ENCODE measurements at regions not wholly inside any gene's neighbourhood (a gene's known extent, or its start where the extent isn't known, plus 50 kb on each side); places are given as distances from the start of the nearest gene placed in this dataset.
"Not testable (repeated sequence)": the region's sequence is repeated elsewhere in the genome, so short reads cannot be mapped to it uniquely, and the experiment has no call there.

GRCh38 chr14:43640718-43641267 is 866.3 kb downstream of the FSCB start:
- FAIRE-seq (no peak), DNase-seq (ENCODE audit: insufficient read length, low spot score) (no peak)

DNA sequence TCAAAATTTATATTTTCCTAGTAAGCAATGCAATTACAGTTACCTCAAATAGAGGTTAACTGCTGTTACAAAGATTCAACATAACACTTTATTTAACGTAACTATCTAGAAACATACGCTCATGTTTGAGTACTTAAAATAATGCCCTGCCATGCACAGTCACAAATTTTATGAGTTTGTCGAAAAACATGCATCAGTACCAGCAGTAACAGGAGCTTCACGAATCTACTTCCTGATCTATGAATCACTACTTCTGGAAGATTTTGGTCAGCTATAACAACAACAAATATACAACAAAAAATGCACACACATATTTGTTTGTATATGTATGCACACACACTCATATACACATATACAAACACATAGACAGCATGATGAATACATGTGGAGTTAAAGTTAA is 881.8 kb downstream of the FSCB start:
- no peak for FAIRE-seq
- DNase-seq (ENCODE audit: insufficient read length, low spot score), result no peak

- DNase-seq (ENCODE audit: insufficient read length, low spot score), result no peak
- FAIRE-seq, result no peak
These were observed 885.8 kb downstream of the FSCB start for GRCh38 chr14:43621282-43621681.

DNA sequence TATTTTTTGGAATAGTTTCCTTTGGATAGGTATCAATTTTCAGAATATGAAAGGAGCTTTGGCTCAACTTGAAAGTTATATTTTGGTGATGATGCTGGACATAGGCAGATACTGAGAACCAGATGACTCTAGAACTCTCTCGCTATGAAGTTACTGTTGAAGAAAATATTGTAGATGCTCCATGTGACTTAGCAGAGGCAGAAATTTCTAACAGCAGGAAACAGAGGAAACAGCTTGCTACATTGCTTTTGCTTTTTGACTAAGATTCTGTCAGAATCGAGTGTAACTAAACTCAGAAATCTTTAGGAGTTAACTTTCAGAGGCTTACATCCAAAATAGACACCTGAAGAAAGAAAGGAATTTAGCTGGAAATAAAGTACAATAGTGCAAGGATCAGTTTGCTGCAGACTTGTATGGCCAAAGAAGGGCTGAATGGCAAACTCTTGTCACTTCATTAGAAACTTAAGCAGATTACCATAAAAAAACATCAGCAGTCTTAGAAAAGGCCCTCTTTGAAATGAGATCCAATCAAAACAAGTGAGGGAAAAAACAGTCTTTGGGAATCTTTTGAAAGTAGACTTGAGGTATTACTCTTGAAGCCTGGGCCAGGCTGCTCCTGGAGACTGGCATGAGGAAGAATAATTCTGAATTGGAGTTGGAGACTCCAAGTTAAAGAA is 911.8 kb downstream of the FSCB start:
- FAIRE-seq, result no peak
- DNase-seq (ENCODE audit: insufficient read length, low spot score), result no peak

- DNase-seq (ENCODE audit: insufficient read length, low spot score) (no peak), FAIRE-seq (no peak)
These were observed 915.3 kb downstream of the FSCB start for GRCh38 chr14:43591776-43592175.

GRCh38 chr14:43587183-43587582 is 919.9 kb downstream of the FSCB start:
- no peak for FAIRE-seq
- no peak for DNase-seq (ENCODE audit: insufficient read length, low spot score)

DNA sequence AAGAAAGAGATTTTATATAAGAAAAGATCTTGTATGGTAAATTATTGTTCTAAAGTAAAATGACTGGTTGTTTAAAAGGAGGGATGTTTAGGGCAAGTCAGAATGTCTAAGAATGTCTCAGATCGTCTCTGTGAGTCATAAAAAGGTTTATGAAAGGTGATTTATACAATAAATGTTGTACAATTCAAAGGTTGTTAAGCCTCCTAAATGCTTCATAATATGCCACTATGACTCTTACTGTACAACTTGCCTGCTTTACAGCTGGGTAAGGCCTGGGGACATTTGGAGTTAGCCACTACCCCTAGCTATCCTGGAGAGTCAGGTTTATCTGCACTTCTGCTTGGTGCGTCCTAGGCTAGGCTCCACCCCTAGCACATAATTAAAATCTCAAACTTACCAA is 927.4 kb downstream of the FSCB start:
- no peak for DNase-seq (ENCODE audit: insufficient read length, low spot score)
- FAIRE-seq, result no peak

GRCh38 chr14:43568022-43568421 is 939.1 kb downstream of the FSCB start:
- no peak for FAIRE-seq
- no peak for DNase-seq (ENCODE audit: insufficient read length, low spot score)

DNA sequence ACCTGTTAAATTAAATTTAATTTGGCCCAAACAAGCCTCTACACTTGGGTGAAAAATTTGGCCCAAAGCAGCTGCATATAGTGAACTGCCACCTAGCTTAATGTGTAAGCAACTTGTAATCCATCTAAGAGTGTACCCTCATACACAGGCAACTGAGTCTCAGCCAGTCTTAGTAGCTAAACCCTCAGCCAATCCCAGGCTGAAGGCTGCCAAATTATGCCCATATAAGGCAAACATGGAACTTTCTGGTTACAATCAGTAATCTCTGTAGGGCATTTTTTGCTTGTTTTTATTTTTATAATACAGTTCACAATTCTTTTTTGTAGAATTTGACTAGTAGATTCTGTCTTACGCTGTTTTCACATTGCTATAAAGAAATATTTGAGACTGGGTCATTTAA is 958.7 kb downstream of the FSCB start:
- DNase-seq (ENCODE audit: insufficient read length, low spot score) (no peak), FAIRE-seq (no peak)

GRCh38 chr14:43547596-43547995 is 959.5 kb downstream of the FSCB start:
- FAIRE-seq; DNase-seq (ENCODE audit: insufficient read length, low spot score): not testable (repeated sequence)

GRCh38 chr14:43541356-43541755 is 965.7 kb downstream of the FSCB start:
- DNase-seq (ENCODE audit: insufficient read length, low spot score) (no peak), FAIRE-seq (no peak)

DNA sequence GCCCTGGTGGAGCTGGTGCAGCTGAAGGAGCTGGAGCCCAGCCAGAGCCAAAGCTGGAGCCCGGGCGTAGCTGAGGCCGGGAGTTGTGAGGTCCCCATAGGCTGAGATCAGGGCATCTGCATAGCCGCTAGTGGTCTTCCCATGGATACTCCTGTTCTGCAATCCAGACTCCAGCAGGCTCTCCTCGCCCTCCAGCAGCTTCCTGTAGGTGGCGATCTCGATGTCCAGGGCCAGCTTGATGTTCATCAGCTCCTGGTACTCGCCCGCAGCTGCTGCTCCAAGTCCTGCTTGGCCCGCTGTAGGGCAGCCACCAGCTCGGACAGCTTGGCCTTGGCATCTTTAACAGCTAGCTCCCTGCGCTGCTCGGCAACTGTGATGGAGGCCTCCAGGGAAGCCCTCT is 966.1 kb downstream of the FSCB start:
- DNase-seq (ENCODE audit: insufficient read length, low spot score) (no peak), FAIRE-seq (no peak)

GRCh38 chr14:43539210-43539609 is 967.9 kb downstream of the FSCB start:
- FAIRE-seq, result no peak
- DNase-seq (ENCODE audit: insufficient read length, low spot score), result peak; percentile 3

GRCh38 chr14:43535231-43535838 is 971.7 kb downstream of the FSCB start:
- DNase-seq (ENCODE audit: insufficient read length, low spot score), result no peak

DNA sequence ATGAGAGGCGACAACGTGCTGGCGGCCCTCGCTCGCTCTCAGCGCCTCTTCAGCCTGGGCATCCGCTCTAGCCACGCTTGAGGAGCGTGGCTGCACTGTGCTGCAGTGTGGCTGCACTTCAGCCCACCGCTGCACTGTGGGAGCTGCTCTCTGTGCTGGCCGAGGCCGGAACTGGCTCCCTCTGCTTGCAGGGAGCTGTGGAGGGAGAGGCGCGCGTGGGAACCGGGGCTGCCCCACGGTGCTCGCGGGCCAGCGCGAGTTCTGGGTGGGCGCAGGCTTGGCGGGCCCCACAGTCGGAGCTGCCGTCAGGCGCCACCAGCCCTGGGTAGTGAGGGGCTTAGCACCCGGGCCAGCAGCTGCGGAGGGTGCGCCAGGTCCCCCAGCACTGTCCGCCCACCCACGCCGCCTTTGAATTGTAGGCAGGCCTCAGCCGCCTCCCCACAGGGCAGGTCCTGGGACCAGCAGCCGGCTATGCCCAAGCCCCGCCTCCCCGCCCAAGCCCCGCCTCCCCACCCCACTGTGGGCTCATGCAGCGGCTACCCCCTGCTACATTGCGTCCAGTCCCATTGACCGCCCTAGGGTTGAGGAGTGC is 974.2 kb downstream of the FSCB start:
- no peak for FAIRE-seq
- no peak for DNase-seq (ENCODE audit: insufficient read length, low spot score)

More at GRCh38 chr14:43535231-43535838, 971.7 kb downstream of the FSCB start:
- no peak for FAIRE-seq

DNA sequence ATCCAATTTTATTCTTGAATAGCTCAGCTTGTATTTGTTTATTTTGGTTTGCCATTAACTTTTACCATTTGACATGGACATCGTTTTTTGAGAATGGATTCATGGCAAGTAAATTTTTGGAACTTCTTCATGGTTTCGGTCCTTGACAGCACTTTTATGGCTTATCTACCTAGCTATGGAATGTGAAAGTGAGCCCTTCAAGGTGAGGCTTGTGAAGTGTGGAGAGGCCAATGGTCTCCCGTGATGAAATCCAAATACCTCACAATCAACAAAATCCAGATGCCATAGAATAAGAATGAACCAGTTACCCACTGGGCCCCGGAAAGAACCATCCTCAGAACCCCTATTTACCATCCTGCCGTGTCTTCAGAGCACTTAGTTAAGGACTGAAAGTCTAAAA is 978.8 kb downstream of the FSCB start:
- DNase-seq (ENCODE audit: insufficient read length, low spot score) (no peak), FAIRE-seq (no peak)

- DNase-seq (ENCODE audit: insufficient read length, low spot score), result no peak
- no peak for FAIRE-seq
These were observed 981.4 kb downstream of the FSCB start for GRCh38 chr14:43525658-43526057.

GRCh38 chr14:43522901-43523300 is 984.2 kb downstream of the FSCB start:
- DNase-seq (ENCODE audit: insufficient read length, low spot score), result no peak
- FAIRE-seq, result no peak

DNA sequence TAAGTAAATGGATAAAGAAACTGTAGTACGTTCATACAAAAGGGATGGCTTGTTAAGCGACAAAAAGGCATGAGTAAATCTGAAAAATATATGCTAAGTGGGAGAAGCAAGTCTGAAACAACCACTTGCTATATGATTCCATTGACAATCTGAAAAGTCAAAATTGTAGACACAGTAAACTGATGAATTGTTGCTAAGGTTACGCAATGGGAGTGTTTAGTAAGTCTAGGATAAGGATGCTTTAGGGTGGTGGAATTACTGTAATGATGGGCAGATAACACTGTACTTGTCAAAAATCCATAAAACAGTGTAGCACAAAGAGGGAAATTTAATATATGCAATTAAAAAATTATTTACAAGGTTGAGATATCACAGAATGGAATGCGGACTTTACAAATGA is 984.9 kb downstream of the FSCB start:
- FAIRE-seq, result no peak

DNA sequence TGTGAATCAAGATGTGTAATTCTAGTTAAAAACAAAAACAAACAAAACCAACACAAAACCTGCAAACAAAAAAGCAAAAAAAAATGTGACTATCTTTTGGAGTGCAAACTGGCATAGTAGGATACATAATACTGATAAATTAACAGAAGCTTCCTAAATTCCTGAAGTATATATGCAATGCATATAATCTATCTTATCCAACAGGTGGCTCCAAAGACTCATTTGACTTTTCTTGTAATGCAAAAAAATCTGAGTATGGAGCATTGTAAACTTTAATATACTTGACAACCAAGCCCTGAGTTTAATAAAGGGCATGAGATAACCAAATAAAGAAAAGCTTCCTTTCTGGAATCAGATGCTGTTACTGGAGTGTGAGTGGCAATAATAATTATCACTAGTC is 1003.6 kb downstream of the FSCB start:
- FAIRE-seq (no peak), DNase-seq (ENCODE audit: insufficient read length, low spot score) (peak; percentile 1)

More for the DNA sequence above, 984.9 kb downstream of the FSCB start:
- DNase-seq (ENCODE audit: insufficient read length, low spot score), result no peak

- DNase-seq (ENCODE audit: insufficient read length, low spot score); FAIRE-seq: not testable (repeated sequence)
These were observed 1014.7 kb downstream of the FSCB start for GRCh38 chr14:43492359-43492758.

- FAIRE-seq, result no peak
These were observed 1023.7 kb downstream of the FSCB start for GRCh38 chr14:43483415-43483814.

More at GRCh38 chr14:43483415-43483814, 1023.7 kb downstream of the FSCB start:
- DNase-seq (ENCODE audit: insufficient read length, low spot score), result no peak
